Mammary epithelial cell (primary cell): ENCODE measurements at regions not wholly inside any gene's neighbourhood (a gene's known extent, or its start where the extent isn't known, plus 50 kb on each side); places are given as distances from the start of the nearest gene placed in this dataset.
"Not testable (repeated sequence)": the region's sequence is repeated elsewhere in the genome, so short reads cannot be mapped to it uniquely, and the experiment has no call there.

Source experiments
- CTCF ChIP-seq, 2 donors: IDR thresholded peaks in 1 of 2; conservative IDR thresholded peaks in 1 of 2; 2 replicates each; pipeline ENCODE4 v1.5.1; 2011 to 2012; ENCODE audit warnings: inconsistent platforms in 2 of 2, low read length in 2 of 2, mild to moderate bottlenecking in 2 of 2, control low read depth in 1 of 2, low read depth in 1 of 2; ENCODE audit not compliant: insufficient read depth in 1 of 2; ENCODE audit errors: extremely low read depth in 1 of 2
- EZH2 ChIP-seq: IDR thresholded peaks from 2 replicates; pipeline ENCODE4 v1.6.1; 2012; ENCODE audit warnings: low read length, inconsistent platforms, borderline replicate concordance

- not testable (repeated sequence) for TF ChIP-seq CTCF (conservative IDR thresholded peaks at IDR 0.05 in 1 of 2, IDR thresholded peaks at IDR 0.05 in 1 of 2; ENCODE audit: extremely low read depth in 1 of 2, insufficient read depth in 1 of 2, low read depth in 1 of 2, low read length in 2 of 2); EZH2
Observed at GRCh38 chr1:194831595-194831994, 1645.2 kb upstream of the B3GALT2 start.
